ENCODE measurements at regions not wholly inside any gene's neighbourhood (a gene's known extent, or its start where the extent isn't known, plus 50 kb on each side); places are given as distances from the start of the nearest gene placed in this dataset.

DNA sequence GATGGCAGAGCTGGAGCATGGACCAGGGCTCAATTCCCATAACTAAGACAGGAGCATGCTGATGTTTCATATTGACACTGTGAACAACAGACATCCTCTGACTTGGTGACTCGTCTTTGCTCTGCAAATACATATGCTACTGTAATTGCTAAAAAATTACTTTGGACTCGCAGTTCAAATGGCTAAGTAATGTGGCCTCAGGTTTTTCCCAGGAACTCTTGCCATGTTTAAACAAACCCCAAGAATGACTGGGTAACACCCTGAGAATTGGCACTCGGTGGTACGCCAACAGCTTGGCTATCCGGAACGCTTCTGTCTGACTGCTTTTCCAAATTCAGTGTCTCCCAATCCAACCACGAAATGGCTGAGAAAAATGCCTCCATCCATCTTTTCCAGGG, 456.7 kb upstream of the THBS1 start:
- Histone ChIP-seq H3K9me3 (no peaks in the 10 kb centered on the region), H3K36me3 (no peaks in the 10 kb centered on the region), H3K4me1 (ENCODE audit: control insufficient read depth in 1 of 2, low read depth in 2 of 2) (peaks cover 3 to 19% of the 10 kb centered on the region in 2 donors), H3K27me3 (replicated peaks; ENCODE audit: insufficient read depth) (no peaks in the 10 kb centered on the region), H3K27ac (no peak overlapping the region), H3K4me3 (no peak overlapping the region)
- TF ChIP-seq, protein P1, sequence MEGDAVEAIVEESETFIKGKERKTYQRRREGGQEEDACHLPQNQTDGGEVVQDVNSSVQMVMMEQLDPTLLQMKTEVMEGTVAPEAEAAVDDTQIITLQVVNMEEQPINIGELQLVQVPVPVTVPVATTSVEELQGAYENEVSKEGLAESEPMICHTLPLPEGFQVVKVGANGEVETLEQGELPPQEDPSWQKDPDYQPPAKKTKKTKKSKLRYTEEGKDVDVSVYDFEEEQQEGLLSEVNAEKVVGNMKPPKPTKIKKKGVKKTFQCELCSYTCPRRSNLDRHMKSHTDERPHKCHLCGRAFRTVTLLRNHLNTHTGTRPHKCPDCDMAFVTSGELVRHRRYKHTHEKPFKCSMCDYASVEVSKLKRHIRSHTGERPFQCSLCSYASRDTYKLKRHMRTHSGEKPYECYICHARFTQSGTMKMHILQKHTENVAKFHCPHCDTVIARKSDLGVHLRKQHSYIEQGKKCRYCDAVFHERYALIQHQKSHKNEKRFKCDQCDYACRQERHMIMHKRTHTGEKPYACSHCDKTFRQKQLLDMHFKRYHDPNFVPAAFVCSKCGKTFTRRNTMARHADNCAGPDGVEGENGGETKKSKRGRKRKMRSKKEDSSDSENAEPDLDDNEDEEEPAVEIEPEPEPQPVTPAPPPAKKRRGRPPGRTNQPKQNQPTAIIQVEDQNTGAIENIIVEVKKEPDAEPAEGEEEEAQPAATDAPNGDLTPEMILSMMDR (IDR thresholded peaks at IDR 0.05) = no peak
- DNase-seq (ENCODE audit: low spot score) (no peak), ATAC-seq (ENCODE audit: insufficient number of reproducible peaks, low FRiP score, low read depth) (no peak)

DNA sequence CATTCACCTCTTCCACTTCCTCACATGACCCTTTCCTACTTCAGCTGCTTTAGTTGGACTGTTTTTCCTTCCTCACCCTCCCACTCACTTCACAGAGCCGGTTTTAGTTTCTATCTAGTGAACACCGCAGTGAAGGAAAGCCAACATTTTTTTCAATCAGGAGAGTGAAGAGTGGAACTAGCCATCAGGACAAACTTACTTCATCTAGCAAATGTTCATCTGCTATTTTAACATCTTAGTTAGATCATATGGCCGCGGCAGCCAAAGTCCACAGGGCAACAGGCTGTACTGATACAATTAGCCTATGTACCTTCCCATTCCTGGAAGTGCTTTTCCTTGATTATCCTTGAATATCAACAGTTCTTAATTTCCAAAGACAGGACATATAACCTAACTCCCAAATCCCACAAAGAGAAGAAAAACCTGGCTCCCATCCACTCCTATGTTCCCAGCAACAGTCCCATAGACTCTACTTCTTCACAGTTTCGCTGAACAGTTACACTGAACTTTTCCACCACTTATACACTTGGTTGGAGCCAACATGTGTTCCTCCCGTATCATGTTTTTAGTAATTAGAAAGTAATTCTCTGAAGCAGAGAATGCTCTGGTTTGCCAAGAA, 456.2 kb upstream of the THBS1 start:
- H3K4me3 ChIP-seq = no peak overlapping the region
- no peaks in the 10 kb centered on the region for H3K9me3 ChIP-seq
- ATAC-seq (ENCODE audit: insufficient number of reproducible peaks, low FRiP score, low read depth) = no peak
- H3K4me1 ChIP-seq (ENCODE audit: control insufficient read depth in 1 of 2, low read depth in 2 of 2) = peaks cover 3 to 19% of the 10 kb centered on the region in 2 donors
- no peak for DNase-seq (ENCODE audit: low spot score)
- no peak overlapping the region for H3K27ac ChIP-seq
- H3K36me3 ChIP-seq = no peaks in the 10 kb centered on the region
- TF ChIP-seq, protein P1 (IDR thresholded peaks at IDR 0.05) = no peak
- H3K27me3 ChIP-seq (replicated peaks; ENCODE audit: insufficient read depth) = no peaks in the 10 kb centered on the region

DNA sequence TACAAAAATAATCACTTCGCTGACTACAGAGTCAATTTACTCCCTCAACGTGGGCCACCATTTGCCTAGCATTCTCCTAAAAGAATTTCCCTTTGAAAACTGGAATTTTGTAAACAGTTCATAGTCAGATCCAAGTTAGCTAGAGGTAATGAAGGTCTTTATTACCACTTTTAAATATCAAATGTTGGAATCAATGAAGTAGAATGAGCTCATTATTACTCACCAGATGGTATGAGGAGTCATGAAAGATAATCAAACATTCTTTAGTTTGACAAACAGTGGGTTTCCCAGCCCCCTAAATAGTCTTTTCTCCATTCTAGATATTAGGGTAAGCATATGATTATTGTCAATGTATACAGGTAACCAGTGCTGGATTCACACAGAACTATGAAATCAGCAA, 455.7 kb upstream of the THBS1 start:
- Histone ChIP-seq H3K27me3 (replicated peaks; ENCODE audit: insufficient read depth) (no peaks in the 10 kb centered on the region), H3K4me1 (ENCODE audit: control insufficient read depth in 1 of 2, low read depth in 2 of 2) (peaks cover 3 to 19% of the 10 kb centered on the region in 2 donors), H3K27ac (no peak overlapping the region), H3K36me3 (no peaks in the 10 kb centered on the region), H3K9me3 (no peaks in the 10 kb centered on the region), H3K4me3 (no peak overlapping the region)
- TF ChIP-seq, protein P1 (IDR thresholded peaks at IDR 0.05) = no peak
- ATAC-seq (ENCODE audit: insufficient number of reproducible peaks, low FRiP score, low read depth) = no peak
- no peak for DNase-seq (ENCODE audit: low spot score)

GRCh38 chr15:39125904-39126303, 455.0 kb upstream of the THBS1 start:
- Histone ChIP-seq H3K4me3 (no peak overlapping the region), H3K4me1 (ENCODE audit: control insufficient read depth in 1 of 2, low read depth in 2 of 2) (peaks cover 3 to 19% of the 10 kb centered on the region in 2 donors), H3K27me3 (replicated peaks; ENCODE audit: insufficient read depth) (no peaks in the 10 kb centered on the region), H3K27ac (no peak overlapping the region), H3K36me3 (no peaks in the 10 kb centered on the region), H3K9me3 (no peaks in the 10 kb centered on the region)
- TF ChIP-seq, protein P1 (IDR thresholded peaks at IDR 0.05) = peak; percentile 18
- DNase-seq (ENCODE audit: low spot score) (no peak), ATAC-seq (ENCODE audit: insufficient number of reproducible peaks, low FRiP score, low read depth) (no peak)

- no peak for DNase-seq (ENCODE audit: low spot score)
- no peaks in the 10 kb centered on the region for H3K36me3 ChIP-seq
- no peak for ATAC-seq (ENCODE audit: insufficient number of reproducible peaks, low FRiP score, low read depth)
- H3K9me3 ChIP-seq = no peaks in the 10 kb centered on the region
- no peak overlapping the region for H3K4me3 ChIP-seq
- no peak overlapping the region for H3K27ac ChIP-seq
- H3K27me3 ChIP-seq (replicated peaks; ENCODE audit: insufficient read depth) = no peaks in the 10 kb centered on the region
- peaks cover 3 to 19% of the 10 kb centered on the region in 2 donors for H3K4me1 ChIP-seq (ENCODE audit: control insufficient read depth in 1 of 2, low read depth in 2 of 2)
- TF ChIP-seq, protein P1 (IDR thresholded peaks at IDR 0.05) = no peak
Observed at GRCh38 chr15:39127151-39127790, 453.6 kb upstream of the THBS1 start.

Data from thoracic aorta (tissue), 2 donors.